HS-27A (cell line): ENCODE measurements at regions not wholly inside any gene's neighbourhood (a gene's known extent, or its start where the extent isn't known, plus 50 kb on each side); places are given as distances from the start of the nearest gene placed in this dataset.

ENCODE experiments used
- DNase-seq: peaks from one replicate; pipeline ENCODE4 v3.0.0-alpha.2; 2012; ENCODE audit warnings: low read depth, missing footprints

GRCh38 chr5:168017313-168017712, 274.1 kb upstream of the WWC1 start:
- DNase-seq: no peak

- no peak for DNase-seq
Observed at GRCh38 chr5:168019143-168019542, 272.3 kb upstream of the WWC1 start.

- no peak for DNase-seq
Observed at GRCh38 chr5:168020542-168021294, 270.7 kb upstream of the WWC1 start.

GRCh38 chr5:168022446-168023169, 268.8 kb upstream of the WWC1 start:
- no peak for DNase-seq

GRCh38 chr5:168023191-168023590, 268.3 kb upstream of the WWC1 start:
- no peak for DNase-seq

- no peak for DNase-seq
Observed at GRCh38 chr5:168024306-168024705, 267.1 kb upstream of the WWC1 start.

- DNase-seq: no peak
Observed at GRCh38 chr5:168027007-168027406, 264.4 kb upstream of the WWC1 start.

- no peak for DNase-seq
Observed at GRCh38 chr5:168030912-168031311, 260.5 kb upstream of the WWC1 start.

GRCh38 chr5:168031614-168032013, 259.8 kb upstream of the WWC1 start:
- DNase-seq: no peak

GRCh38 chr5:168039039-168039438, 252.4 kb upstream of the WWC1 start:
- no peak for DNase-seq

- DNase-seq: no peak
Observed at GRCh38 chr5:168039566-168040248, 251.7 kb upstream of the WWC1 start.

GRCh38 chr5:168041583-168041982, 249.9 kb upstream of the WWC1 start:
- DNase-seq: no peak

- DNase-seq: no peak
Observed at GRCh38 chr5:168042284-168043068, 249.0 kb upstream of the WWC1 start.

GRCh38 chr5:168046163-168046562, 245.3 kb upstream of the WWC1 start:
- no peak for DNase-seq

GRCh38 chr5:168047043-168047668, 244.3 kb upstream of the WWC1 start:
- no peak for DNase-seq

- DNase-seq: no peak
Observed at GRCh38 chr5:168047669-168048111, 243.8 kb upstream of the WWC1 start.

- DNase-seq: no peak
Observed at GRCh38 chr5:168048486-168048885, 243.0 kb upstream of the WWC1 start.

- no peak for DNase-seq
Observed at GRCh38 chr5:168052686-168053085, 238.8 kb upstream of the WWC1 start.

GRCh38 chr5:168054091-168054490, 237.4 kb upstream of the WWC1 start:
- DNase-seq: no peak

GRCh38 chr5:168055141-168055683, 236.2 kb upstream of the WWC1 start:
- DNase-seq: no peak

GRCh38 chr5:168055961-168056360, 235.5 kb upstream of the WWC1 start:
- DNase-seq: no peak
